H9 (cell line): ENCODE measurements at regions not wholly inside any gene's neighbourhood (a gene's known extent, or its start where the extent isn't known, plus 50 kb on each side); places are given as distances from the start of the nearest gene placed in this dataset.

Source experiments
- DNase-seq: peaks from one replicate; pipeline ENCODE4 v3.0.0-alpha.2; 2017
- H2AFZ ChIP-seq: one replicate; pipeline ENCODE4 v1.6.1; 2013; ENCODE audit warnings: mild to moderate bottlenecking, low read length, control low read depth, moderate library complexity
- H2AK5ac ChIP-seq: 2 replicates; pipeline ENCODE4 v1.6.1; 2013; ENCODE audit warnings: low read length, control low read depth, mixed read lengths; ENCODE audit not compliant: insufficient read length
- H2BK120ac ChIP-seq: one replicate; pipeline ENCODE4 v1.6.1; 2013; ENCODE audit warnings: low read depth, mild to moderate bottlenecking, low read length, control low read depth, inconsistent platforms; ENCODE audit not compliant: poor library complexity, severe bottlenecking
- H2BK12ac ChIP-seq: 2 replicates; pipeline ENCODE4 v1.6.1; 2013; ENCODE audit warnings: low read length, control low read depth, mixed read lengths, low read depth; ENCODE audit not compliant: insufficient read length
- H2BK15ac ChIP-seq: 2 replicates; pipeline ENCODE4 v1.6.1; 2013; ENCODE audit warnings: low read depth, low read length, control low read depth
- H2BK20ac ChIP-seq: one replicate; pipeline ENCODE4 v1.6.1; 2013; ENCODE audit warnings: low read depth, mild to moderate bottlenecking, low read length, control low read depth, inconsistent platforms; ENCODE audit not compliant: poor library complexity, severe bottlenecking
- H2BK5ac ChIP-seq: 2 replicates; pipeline ENCODE4 v1.6.1; 2013; ENCODE audit warnings: low read length, control low read depth, mixed read lengths; ENCODE audit not compliant: insufficient read length
- H3K14ac ChIP-seq: 2 replicates; pipeline ENCODE4 v1.6.1; 2013; ENCODE audit warnings: low read length, control low read depth; ENCODE audit not compliant: insufficient read depth
- H3K18ac ChIP-seq: 2 replicates; pipeline ENCODE4 v1.6.1; 2013; ENCODE audit warnings: low read depth, mild to moderate bottlenecking, mixed read lengths, low read length, control low read depth; ENCODE audit not compliant: insufficient read length
- H3K23ac ChIP-seq: 2 replicates; pipeline ENCODE4 v1.6.1; 2013; ENCODE audit warnings: low read length, control low read depth, mixed read lengths, low read depth; ENCODE audit not compliant: insufficient read length
- H3K23me2 ChIP-seq: 2 replicates; pipeline ENCODE4 v1.6.1; 2013; ENCODE audit warnings: low read depth, mild to moderate bottlenecking, mixed read lengths, low read length, control low read depth; ENCODE audit not compliant: insufficient read length, poor library complexity, severe bottlenecking
- H3K27ac ChIP-seq: 2 replicates; pipeline ENCODE4 v1.5.1; 2013; ENCODE audit warnings: low read length, control low read depth, mixed read lengths, low read depth; ENCODE audit not compliant: insufficient read length
- H3K27me3 ChIP-seq: 2 replicates; pipeline ENCODE4 v1.6.1; 2013; ENCODE audit warnings: low read length, control low read depth, inconsistent platforms; ENCODE audit not compliant: insufficient read depth
- H3K4ac ChIP-seq: 2 replicates; pipeline ENCODE4 v1.6.1; 2013; ENCODE audit warnings: low read depth, mild to moderate bottlenecking, control low read depth, inconsistent platforms, low read length, moderate library complexity
- H3K4me1 ChIP-seq: 2 replicates; pipeline ENCODE4 v1.6.1; 2013; ENCODE audit warnings: low read length, control low read depth, inconsistent platforms; ENCODE audit not compliant: insufficient read depth
- H3K4me2 ChIP-seq: 2 replicates; pipeline ENCODE4 v1.6.1; 2013; ENCODE audit warnings: low read length, control low read depth, mixed read lengths; ENCODE audit not compliant: insufficient read length, insufficient read depth
- H3K56ac ChIP-seq: 2 replicates; pipeline ENCODE4 v1.6.1; 2013; ENCODE audit warnings: low read depth, mild to moderate bottlenecking, mixed read lengths, low read length, control low read depth; ENCODE audit not compliant: insufficient read length
- H3K79me1 ChIP-seq: 2 replicates; pipeline ENCODE4 v1.6.1; 2013; ENCODE audit warnings: low read depth, mild to moderate bottlenecking, moderate library complexity, low read length, control low read depth, inconsistent platforms; ENCODE audit not compliant: insufficient read depth, poor library complexity, severe bottlenecking
- H3K79me2 ChIP-seq: 2 replicates; pipeline ENCODE4 v1.6.1; 2013; ENCODE audit warnings: low read length, control low read depth, inconsistent platforms; ENCODE audit not compliant: insufficient read depth
- H3K9ac ChIP-seq: 2 replicates; pipeline ENCODE4 v1.6.1; 2013; ENCODE audit warnings: low read length, control low read depth, mixed read lengths; ENCODE audit not compliant: insufficient read length; ENCODE audit errors: extremely low read depth
- H3K9me3 ChIP-seq: one replicate; pipeline ENCODE4 v1.6.1; 2013; ENCODE audit warnings: low read depth, low read length, inconsistent platforms; ENCODE audit not compliant: control insufficient read depth
- H3T11ph ChIP-seq: one replicate; pipeline ENCODE4 v1.6.1; 2013; ENCODE audit warnings: mild to moderate bottlenecking, low read length, control low read depth, inconsistent platforms
- H4K20me1 ChIP-seq: one replicate; pipeline ENCODE4 v1.6.1; 2013; ENCODE audit not compliant: control insufficient read depth, insufficient read length, insufficient read depth
- H4K5ac ChIP-seq: 2 replicates; pipeline ENCODE4 v1.6.1; 2013; ENCODE audit warnings: low read depth, mild to moderate bottlenecking, mixed read lengths, low read length, control low read depth; ENCODE audit not compliant: insufficient read length
- H4K8ac ChIP-seq: replicated peaks from 2 replicates; pipeline ENCODE4 v1.6.1; 2013; ENCODE audit warnings: low read length, control low read depth, mixed read lengths, low read depth; ENCODE audit not compliant: insufficient read length
- H4K91ac ChIP-seq: 2 replicates; pipeline ENCODE4 v1.6.1; 2013; ENCODE audit warnings: low read depth, mild to moderate bottlenecking, moderate library complexity, mixed read lengths, low read length, control low read depth; ENCODE audit not compliant: insufficient read length
- H3K27ac Mint-ChIP-seq, 3 experiments: 2 replicates in 2 of 3; 3 replicates in 1 of 3; pipeline ENCODE4 v1.8.0; 2020 to 2021; ENCODE audit warnings: mixed read lengths in 3 of 3, mild to moderate bottlenecking in 1 of 3, moderate library complexity in 1 of 3
- H3K27me3 Mint-ChIP-seq: 2 replicates; pipeline ENCODE4 v1.8.0; 2021; ENCODE audit warnings: low read depth, mild to moderate bottlenecking, moderate library complexity, mixed read lengths
- H3K36me3 Mint-ChIP-seq, 3 experiments: 2 replicates in 2 of 3; 3 replicates in 1 of 3; pipeline ENCODE4 v1.8.0; 2020 to 2021; ENCODE audit warnings: low read depth in 3 of 3, mixed read lengths in 3 of 3; ENCODE audit not compliant: insufficient read depth in 1 of 3
- H3K4me1 Mint-ChIP-seq, 2 experiments: 2 replicates each; pipeline ENCODE4 v1.8.0; 2020; ENCODE audit warnings: mixed read lengths in 2 of 2
- H3K4me3 Mint-ChIP-seq, 2 experiments: 2 replicates in 1 of 2; 3 replicates in 1 of 2; pipeline ENCODE4 v1.8.0; 2020 to 2021; ENCODE audit warnings: mild to moderate bottlenecking in 2 of 2, mixed read lengths in 2 of 2, moderate library complexity in 1 of 2
- H3K9me3 Mint-ChIP-seq, 2 experiments: 2 replicates in 1 of 2; 3 replicates in 1 of 2; pipeline ENCODE4 v1.8.0; 2020; ENCODE audit warnings: mild to moderate bottlenecking in 2 of 2, mixed read lengths in 2 of 2, moderate library complexity in 1 of 2
- WGBS: extraction: QIAGEN DNeasy Blood & Tissue Kit; methylation state at CpG from one replicate; pipeline ENCODE4 v1.1.7; 2013; ENCODE audit warnings: missing lambda C conversion rate, low lambda C conversion rate, mixed read lengths; ENCODE audit not compliant: insufficient read length; ENCODE audit errors: extremely low coverage; 5-methylcytosine and 5-hydroxymethylcytosine counted together
- TF ChIP-seq, protein P1 (sequence below): fragments of 200-600 bp; sonication (generic); conservative IDR thresholded peaks from 3 replicates; pipeline ENCODE4 v1.8.0; 2021; ENCODE audit warnings: antibody characterized with exemption, mild to moderate bottlenecking

DNA sequence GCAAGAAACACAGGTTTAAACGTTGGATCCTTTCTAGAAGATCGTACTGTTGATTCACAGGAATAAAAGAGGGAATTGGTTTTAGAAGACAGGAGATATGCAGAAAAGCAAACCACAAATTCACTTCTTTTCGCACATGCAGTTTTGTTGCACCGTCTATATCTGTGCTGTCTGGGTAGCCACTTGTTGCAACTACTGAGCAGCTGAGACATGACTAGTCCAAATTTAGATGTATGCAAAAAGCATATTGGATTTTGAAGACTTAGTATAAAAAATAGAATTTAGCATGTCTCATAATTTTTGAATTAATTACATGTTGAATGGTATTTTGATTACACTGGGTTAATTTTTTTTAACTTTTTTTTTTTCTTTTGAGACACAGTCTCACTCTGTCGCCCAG is 176.3 kb downstream of the KLF12 start:
- no peak overlapping the region for H3K14ac ChIP-seq
- H4K20me1 ChIP-seq, result no peaks in the 10 kb centered on the region
- no peak overlapping the region for H2BK12ac ChIP-seq
- H3K4me1 ChIP-seq, result no peaks in the 10 kb centered on the region
- Mint-ChIP-seq H3K9me3 (peaks cover 0 to 3% of the 10 kb centered on the region in 2 experiments; a peak in 1 of 5 replicates), H3K4me1 (0 out of 4 replicates have a peak, but pooled peaks cover 0 to 2% of the 10 kb centered on the region in 2 experiments), H3K36me3 (peaks cover 0 to 12% (median 0%) of the 10 kb centered on the region in 3 experiments; a peak in 3 of 7 replicates), H3K27me3 (no peaks in the 10 kb centered on the region), H3K4me3 (no peak overlapping the region), H3K27ac (no peak overlapping the region)
- H3K4ac ChIP-seq, result no peak overlapping the region
- no peak overlapping the region for H3K27ac ChIP-seq
- no peak overlapping the region for H4K8ac ChIP-seq
- WGBS, result no CpG with 5 or more reads among the region's 5 CpGs
- H3T11ph ChIP-seq, result no peak overlapping the region
- no peak for DNase-seq
- no peak overlapping the region for H2AK5ac ChIP-seq
- no peak overlapping the region for H2BK5ac ChIP-seq
- H3K4me2 ChIP-seq, result no peak overlapping the region
- no peaks in the 10 kb centered on the region for H3K23me2 ChIP-seq
- H3K9me3 ChIP-seq, result no peaks in the 10 kb centered on the region
- H3K23ac ChIP-seq, result no peak overlapping the region
- no peaks in the 10 kb centered on the region for H3K79me2 ChIP-seq
- no peaks in the 10 kb centered on the region for H3K79me1 ChIP-seq
- H4K5ac ChIP-seq, result no peak overlapping the region
- H2AFZ ChIP-seq, result no peak overlapping the region
- no peak overlapping the region for H3K56ac ChIP-seq
- H2BK120ac ChIP-seq, result no peak overlapping the region
- H2BK20ac ChIP-seq, result no peak overlapping the region
- H2BK15ac ChIP-seq, result no peak overlapping the region
- no peaks in the 10 kb centered on the region for H3K27me3 ChIP-seq
- no peak overlapping the region for H4K91ac ChIP-seq
- no peak overlapping the region for H3K9ac ChIP-seq
- no peak overlapping the region for H3K18ac ChIP-seq
- TF ChIP-seq, protein P1, sequence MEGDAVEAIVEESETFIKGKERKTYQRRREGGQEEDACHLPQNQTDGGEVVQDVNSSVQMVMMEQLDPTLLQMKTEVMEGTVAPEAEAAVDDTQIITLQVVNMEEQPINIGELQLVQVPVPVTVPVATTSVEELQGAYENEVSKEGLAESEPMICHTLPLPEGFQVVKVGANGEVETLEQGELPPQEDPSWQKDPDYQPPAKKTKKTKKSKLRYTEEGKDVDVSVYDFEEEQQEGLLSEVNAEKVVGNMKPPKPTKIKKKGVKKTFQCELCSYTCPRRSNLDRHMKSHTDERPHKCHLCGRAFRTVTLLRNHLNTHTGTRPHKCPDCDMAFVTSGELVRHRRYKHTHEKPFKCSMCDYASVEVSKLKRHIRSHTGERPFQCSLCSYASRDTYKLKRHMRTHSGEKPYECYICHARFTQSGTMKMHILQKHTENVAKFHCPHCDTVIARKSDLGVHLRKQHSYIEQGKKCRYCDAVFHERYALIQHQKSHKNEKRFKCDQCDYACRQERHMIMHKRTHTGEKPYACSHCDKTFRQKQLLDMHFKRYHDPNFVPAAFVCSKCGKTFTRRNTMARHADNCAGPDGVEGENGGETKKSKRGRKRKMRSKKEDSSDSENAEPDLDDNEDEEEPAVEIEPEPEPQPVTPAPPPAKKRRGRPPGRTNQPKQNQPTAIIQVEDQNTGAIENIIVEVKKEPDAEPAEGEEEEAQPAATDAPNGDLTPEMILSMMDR, result no peak
